HG03565 (cell line): ENCODE measurements at regions not wholly inside any gene's neighbourhood (a gene's known extent, or its start where the extent isn't known, plus 50 kb on each side); places are given as distances from the start of the nearest gene placed in this dataset.

ENCODE experiments used
- ATAC-seq: cut with Tn5 transposase; IDR thresholded peaks from one replicate; pipeline ENCODE4 v1.9.1; 2021; ENCODE audit warnings: mild to moderate bottlenecking, moderate library complexity; ENCODE audit not compliant: unreplicated experiment

GRCh38 chr3:65045138-65045537 lies 357.3 kb upstream of the ADAMTS9 start:
- no peak for ATAC-seq

GRCh38 chr3:65044401-65044800 lies 356.6 kb upstream of the ADAMTS9 start:
- no peak for ATAC-seq

GRCh38 chr3:65042675-65043074 lies 354.9 kb upstream of the ADAMTS9 start:
- ATAC-seq, result no peak

- ATAC-seq, result no peak
These were observed 352.0 kb upstream of the ADAMTS9 start for GRCh38 chr3:65039754-65040210.

- no peak for ATAC-seq
These were observed 350.1 kb upstream of the ADAMTS9 start for GRCh38 chr3:65037861-65038260.

- ATAC-seq, result no peak
These were observed 347.4 kb upstream of the ADAMTS9 start for GRCh38 chr3:65035246-65035645.

GRCh38 chr3:65033576-65033975 lies 345.8 kb upstream of the ADAMTS9 start:
- no peak for ATAC-seq

- ATAC-seq, result no peak
These were observed 343.2 kb upstream of the ADAMTS9 start for GRCh38 chr3:65030847-65031463.

- ATAC-seq, result no peak
These were observed 342.3 kb upstream of the ADAMTS9 start for GRCh38 chr3:65030014-65030627.

- ATAC-seq, result no peak
These were observed 341.3 kb upstream of the ADAMTS9 start for GRCh38 chr3:65029130-65029529.

- ATAC-seq, result no peak
These were observed 340.2 kb upstream of the ADAMTS9 start for GRCh38 chr3:65028024-65028423.

- no peak for ATAC-seq
These were observed 339.5 kb upstream of the ADAMTS9 start for GRCh38 chr3:65027335-65027734.

GRCh38 chr3:65026151-65026550 lies 338.4 kb upstream of the ADAMTS9 start:
- ATAC-seq, result no peak

GRCh38 chr3:65024148-65024547 lies 336.3 kb upstream of the ADAMTS9 start:
- ATAC-seq, result no peak

GRCh38 chr3:65020281-65021160 lies 332.7 kb upstream of the ADAMTS9 start:
- ATAC-seq, result no peak

- ATAC-seq, result no peak
These were observed 331.7 kb upstream of the ADAMTS9 start for GRCh38 chr3:65019443-65020055.

- ATAC-seq, result no peak
These were observed 331.0 kb upstream of the ADAMTS9 start for GRCh38 chr3:65018801-65019200.

GRCh38 chr3:65017359-65017758 lies 329.6 kb upstream of the ADAMTS9 start:
- no peak for ATAC-seq

GRCh38 chr3:65015711-65016110 lies 327.9 kb upstream of the ADAMTS9 start:
- no peak for ATAC-seq

- ATAC-seq, result no peak
These were observed 325.3 kb upstream of the ADAMTS9 start for GRCh38 chr3:65013053-65013452.

GRCh38 chr3:65006300-65006739 lies 318.5 kb upstream of the ADAMTS9 start:
- no peak for ATAC-seq
